ENCODE measurements at regions not wholly inside any gene's neighbourhood (a gene's known extent, or its start where the extent isn't known, plus 50 kb on each side); places are given as distances from the start of the nearest gene placed in this dataset.
"Not testable (repeated sequence)": the region's sequence is repeated elsewhere in the genome, so short reads cannot be mapped to it uniquely, and the experiment has no call there.

DNA sequence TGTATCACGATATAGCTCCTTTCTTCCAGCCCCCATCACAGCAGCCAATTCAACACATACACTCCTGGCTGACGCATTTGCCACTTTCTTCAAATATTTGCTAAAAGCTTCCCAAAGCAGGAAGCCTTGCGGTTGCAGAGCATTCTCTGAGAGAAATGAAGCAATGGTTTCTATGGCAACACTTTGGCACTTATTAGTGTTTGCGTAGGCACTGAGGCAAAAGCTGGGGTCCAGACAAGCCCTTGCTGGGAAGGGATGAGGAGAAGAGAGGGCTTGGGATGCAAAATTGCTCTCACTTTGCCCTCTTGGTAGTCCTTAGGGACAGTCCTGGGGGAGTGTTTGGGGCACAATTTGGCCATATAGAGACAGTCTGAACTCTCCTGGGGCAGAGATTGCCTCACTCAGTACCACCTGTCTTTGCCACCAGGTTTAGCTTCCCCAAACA is 55.0 kb upstream of the PAK3 start:
- DNase-seq (ENCODE audit: low read depth), result peak; percentile 67
- no peak overlapping the region for H3K4me3 ChIP-seq (ENCODE audit: low read depth, low read length)
- TF ChIP-seq, protein P1, sequence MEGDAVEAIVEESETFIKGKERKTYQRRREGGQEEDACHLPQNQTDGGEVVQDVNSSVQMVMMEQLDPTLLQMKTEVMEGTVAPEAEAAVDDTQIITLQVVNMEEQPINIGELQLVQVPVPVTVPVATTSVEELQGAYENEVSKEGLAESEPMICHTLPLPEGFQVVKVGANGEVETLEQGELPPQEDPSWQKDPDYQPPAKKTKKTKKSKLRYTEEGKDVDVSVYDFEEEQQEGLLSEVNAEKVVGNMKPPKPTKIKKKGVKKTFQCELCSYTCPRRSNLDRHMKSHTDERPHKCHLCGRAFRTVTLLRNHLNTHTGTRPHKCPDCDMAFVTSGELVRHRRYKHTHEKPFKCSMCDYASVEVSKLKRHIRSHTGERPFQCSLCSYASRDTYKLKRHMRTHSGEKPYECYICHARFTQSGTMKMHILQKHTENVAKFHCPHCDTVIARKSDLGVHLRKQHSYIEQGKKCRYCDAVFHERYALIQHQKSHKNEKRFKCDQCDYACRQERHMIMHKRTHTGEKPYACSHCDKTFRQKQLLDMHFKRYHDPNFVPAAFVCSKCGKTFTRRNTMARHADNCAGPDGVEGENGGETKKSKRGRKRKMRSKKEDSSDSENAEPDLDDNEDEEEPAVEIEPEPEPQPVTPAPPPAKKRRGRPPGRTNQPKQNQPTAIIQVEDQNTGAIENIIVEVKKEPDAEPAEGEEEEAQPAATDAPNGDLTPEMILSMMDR (conservative IDR thresholded peaks at IDR 0.05; ENCODE audit: low read depth, low read length), result no peak

GRCh38 chrX:111040377-111041017 is 55.5 kb upstream of the PAK3 start:
- peak; percentile 42 for DNase-seq (ENCODE audit: low read depth)
- no peak overlapping the region for H3K4me3 ChIP-seq (ENCODE audit: low read depth, low read length)
- TF ChIP-seq, protein P1 (conservative IDR thresholded peaks at IDR 0.05; ENCODE audit: low read depth, low read length), result no peak

GRCh38 chrX:111039606-111040005 is 56.4 kb upstream of the PAK3 start:
- TF ChIP-seq, protein P1 (conservative IDR thresholded peaks at IDR 0.05; ENCODE audit: low read depth, low read length), result no peak
- no peak overlapping the region for H3K4me3 ChIP-seq (ENCODE audit: low read depth, low read length)
- no peak for DNase-seq (ENCODE audit: low read depth)

DNA sequence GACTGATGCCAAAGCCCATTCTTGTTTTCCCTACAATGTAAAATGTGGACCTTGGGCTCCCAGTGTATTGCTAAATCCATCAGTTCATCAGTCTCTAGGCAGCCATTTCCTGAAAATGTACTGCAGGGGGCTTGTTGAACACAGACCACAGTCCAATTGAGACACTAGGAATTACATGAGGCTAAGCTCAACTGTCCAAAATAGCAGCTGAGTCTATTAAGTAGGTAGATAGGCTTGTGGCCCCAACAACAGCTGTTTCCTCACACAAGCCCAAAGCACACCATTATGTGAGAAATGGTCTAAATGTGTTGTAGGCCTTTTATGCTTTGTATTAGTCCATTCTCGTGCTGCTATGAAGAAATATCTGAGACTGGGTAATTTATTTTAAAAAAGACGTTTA is 60.0 kb upstream of the PAK3 start:
- H3K4me3 ChIP-seq (ENCODE audit: low read depth, low read length), result no peak overlapping the region
- TF ChIP-seq, protein P1 (conservative IDR thresholded peaks at IDR 0.05; ENCODE audit: low read depth, low read length), result no peak
- DNase-seq (ENCODE audit: low read depth), result no peak

GRCh38 chrX:111035256-111035655 is 60.7 kb upstream of the PAK3 start:
- DNase-seq (ENCODE audit: low read depth), result no peak

GRCh38 chrX:111022998-111023397 is 73.0 kb upstream of the PAK3 start:
- not testable (repeated sequence) for DNase-seq (ENCODE audit: low read depth); H3K4me3 ChIP-seq (ENCODE audit: low read depth, low read length)

More at GRCh38 chrX:111035256-111035655, 60.7 kb upstream of the PAK3 start:
- H3K4me3 ChIP-seq (ENCODE audit: low read depth, low read length), result no peak overlapping the region
- TF ChIP-seq, protein P1 (conservative IDR thresholded peaks at IDR 0.05; ENCODE audit: low read depth, low read length), result no peak

- TF ChIP-seq, protein P1 (conservative IDR thresholded peaks at IDR 0.05; ENCODE audit: low read depth, low read length), result no peak
- no peak overlapping the region for H3K4me3 ChIP-seq (ENCODE audit: low read depth, low read length)
- DNase-seq (ENCODE audit: low read depth), result no peak
Measured at GRCh38 chrX:111020283-111020682, 75.7 kb upstream of the PAK3 start.
